WI38 (cell line): ENCODE measurements at regions not wholly inside any gene's neighbourhood (a gene's known extent, or its start where the extent isn't known, plus 50 kb on each side); places are given as distances from the start of the nearest gene placed in this dataset.
"Not testable (repeated sequence)": the region's sequence is repeated elsewhere in the genome, so short reads cannot be mapped to it uniquely, and the experiment has no call there.

ENCODE experiments used
- H3K4me3 ChIP-seq: 2 replicates; pipeline ENCODE4 v1.5.1; 2011; ENCODE audit warnings: low read depth, mild to moderate bottlenecking, control low read depth, low read length
- CTCF ChIP-seq: IDR thresholded peaks from 2 replicates; pipeline ENCODE4 v1.5.1; 2012; ENCODE audit warnings: low read depth, mild to moderate bottlenecking, control low read depth, low read length

- no peak overlapping the region for H3K4me3 ChIP-seq
- TF ChIP-seq CTCF, result no peak
Observed at GRCh38 chr5:136560126-136560525, 194.8 kb upstream of the TRPC7 start.

GRCh38 chr5:136559651-136560050, 194.3 kb upstream of the TRPC7 start:
- no peak overlapping the region for H3K4me3 ChIP-seq
- no peak for TF ChIP-seq CTCF

GRCh38 chr5:136547096-136547495, 181.8 kb upstream of the TRPC7 start:
- H3K4me3 ChIP-seq, result not testable (repeated sequence)

GRCh38 chr5:136546441-136546840, 181.1 kb upstream of the TRPC7 start:
- not testable (repeated sequence) for H3K4me3 ChIP-seq

- not testable (repeated sequence) for H3K4me3 ChIP-seq
Observed at GRCh38 chr5:136545031-136545430, 179.7 kb upstream of the TRPC7 start.

- H3K4me3 ChIP-seq, result no peak overlapping the region
- no peak for TF ChIP-seq CTCF
Observed at GRCh38 chr5:136538534-136538933, 173.2 kb upstream of the TRPC7 start.

- no peak overlapping the region for H3K4me3 ChIP-seq
- no peak for TF ChIP-seq CTCF
Observed at GRCh38 chr5:136529081-136529480, 163.7 kb upstream of the TRPC7 start.

- TF ChIP-seq CTCF, result no peak
- H3K4me3 ChIP-seq, result no peak overlapping the region
Observed at GRCh38 chr5:136528481-136529030, 163.2 kb upstream of the TRPC7 start.

GRCh38 chr5:136527311-136527710, 162.0 kb upstream of the TRPC7 start:
- no peak for TF ChIP-seq CTCF
- H3K4me3 ChIP-seq, result no peak overlapping the region
